ENCODE measurements at regions not wholly inside any gene's neighbourhood (a gene's known extent, or its start where the extent isn't known, plus 50 kb on each side); places are given as distances from the start of the nearest gene placed in this dataset.

DNA sequence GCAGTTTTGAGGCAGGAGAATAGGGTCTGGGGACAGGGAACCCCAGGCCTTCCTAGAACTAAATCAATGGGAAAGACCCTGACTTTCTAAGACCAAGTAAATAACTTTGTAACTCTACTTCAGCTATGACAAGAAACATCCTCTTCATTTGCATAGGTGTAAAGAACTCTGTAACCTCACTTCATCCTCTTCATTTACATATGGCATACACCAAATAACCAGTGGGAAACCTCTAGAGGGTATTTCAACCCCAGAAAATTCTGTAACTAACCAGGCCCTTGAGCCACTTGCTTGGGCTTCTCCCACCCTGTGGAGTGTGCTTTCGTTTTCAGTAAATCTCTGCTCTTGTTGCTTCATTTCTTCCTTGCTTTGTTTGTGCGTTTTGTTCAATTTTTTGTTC is 495.6 kb downstream of the SIPA1L2 start:
- TF ChIP-seq POLR2AphosphoS5 (IDR thresholded peaks at IDR 0.05): no peak
- TF ChIP-seq CTCF (IDR thresholded peaks at IDR 0.05): no peak
- TF ChIP-seq POLR2A (IDR thresholded peaks at IDR 0.05): no peak
- TF ChIP-seq EP300 (IDR thresholded peaks at IDR 0.05): no peak

All from gastroesophageal sphincter (tissue), 3 donors.